Spleen (tissue), 7 donors: ENCODE measurements at regions not wholly inside any gene's neighbourhood (a gene's known extent, or its start where the extent isn't known, plus 50 kb on each side); places are given as distances from the start of the nearest gene placed in this dataset.

ENCODE experiments used
- CTCF ChIP-seq, 11 experiments: fragments of 200-600 bp in 7 of 11; fragments of 450-650 bp in 4 of 11; sonication (generic) in 4 of 11; IDR thresholded peaks in 8 of 11; conservative IDR thresholded peaks in 3 of 11; 1 replicate in 7 of 11; 2 replicates in 4 of 11; pipeline versions ENCODE4 v1.4.0 to v1.8.0; 2016 to 2021; ENCODE audit warnings: antibody characterized with exemption in 11 of 11, inconsistent platforms in 4 of 11, mild to moderate bottlenecking in 1 of 11
- POLR2A ChIP-seq, 3 donors: fragments of 450-650 bp; IDR thresholded peaks; one replicate each; pipeline ENCODE4 v1.5.1; 2017; ENCODE audit warnings: antibody characterized with exemption in 3 of 3, mild to moderate bottlenecking in 1 of 3
- POLR2AphosphoS5 ChIP-seq, 3 donors: sonication (generic); formaldehyde crosslinking; IDR thresholded peaks; one replicate each; pipeline ENCODE4 v1.5.1; 2017; ENCODE audit warnings: antibody characterized with exemption in 3 of 3
- donor health status: DM: no; HTN: no; CAD: no; lungs with moderate emphysema.
- donor health status: DM: no; HTN: no; CAD: no.
- donor health status: DM: no; HTN: no; CAD: no.

GRCh38 chr5:44907396-44907795, 98.6 kb downstream of the MRPS30 start:
- TF ChIP-seq CTCF (IDR thresholded peaks at IDR 0.05 in 8 of 11, conservative IDR thresholded peaks at IDR 0.05 in 3 of 11) = no peak
- no peak for TF ChIP-seq POLR2A (IDR thresholded peaks at IDR 0.05)
- no peak for TF ChIP-seq POLR2AphosphoS5 (IDR thresholded peaks at IDR 0.05)
